ENCODE measurements at regions not wholly inside any gene's neighbourhood (a gene's known extent, or its start where the extent isn't known, plus 50 kb on each side); places are given as distances from the start of the nearest gene placed in this dataset.
A peak's percentile ranks its signal among the peaks of the same experiment; 100 is the strongest.

GRCh38 chr2:64307421-64307820, 146.5 kb upstream of the LGALSL start:
- H4K20me1 ChIP-seq (ENCODE audit: insufficient read depth, low read length), result no peaks in the 10 kb centered on the region
- no peaks in the 10 kb centered on the region for H3K79me2 ChIP-seq (ENCODE audit: insufficient read depth, low read length)
- Mint-ChIP-seq H3K9me3 (peaks cover 0 to 7% (median 0%) of the 10 kb centered on the region in 7 donors), H3K4me1 (peaks cover 12% of the 10 kb centered on the region), H3K36me3 (no peaks in the 10 kb centered on the region), H3K4me3 (no peak overlapping the region), H3K27ac (no peak overlapping the region), H3K27me3 (ENCODE audit: low read depth in 3 of 3) (peaks cover 0 to 6% (median 3%) of the 10 kb centered on the region in 3 donors)
- no peaks in the 10 kb centered on the region for H3K9me3 ChIP-seq (replicated peaks in 1 of 2; ENCODE audit: control insufficient read depth in 1 of 2, insufficient read depth in 1 of 2, low read length in 2 of 2)
- no peak overlapping the region for H3K4me3 ChIP-seq (replicated peaks in 1 of 3; ENCODE audit: low read depth in 2 of 3, low read length in 3 of 3)
- no peak overlapping the region for H3K9ac ChIP-seq (ENCODE audit: insufficient read depth, low read length, poor library complexity, severe bottlenecking)
- H3K36me3 ChIP-seq (replicated peaks in 1 of 2; ENCODE audit: control insufficient read depth in 1 of 2, insufficient read depth in 2 of 2, low read length in 2 of 2), result no peaks in the 10 kb centered on the region
- no peaks in the 10 kb centered on the region for H3K27me3 ChIP-seq (ENCODE audit: control insufficient read depth in 2 of 2, insufficient read depth in 2 of 2, low read length in 2 of 2)
- H3K27ac ChIP-seq (ENCODE audit: low read depth in 1 of 2, low read length in 2 of 2), result no peak overlapping the region
- DNase-seq, result no peak
- no peak overlapping the region for H3K4me2 ChIP-seq (replicated peaks; ENCODE audit: extremely low read depth, low read length, poor library complexity, severe bottlenecking)
- no peak for TF ChIP-seq CTCF (IDR thresholded peaks at IDR 0.05)
- 89% methylated on average over 3 of the region's 5 CpGs for WGBS (ENCODE audit: insufficient coverage)
- H3K4me1 ChIP-seq (ENCODE audit: control insufficient read depth in 1 of 2, insufficient read depth in 2 of 2, low read length in 2 of 2), result peaks cover 4 to 5% of the 10 kb centered on the region in 2 donors
- no peak overlapping the region for H2AFZ ChIP-seq (ENCODE audit: insufficient read depth, low read depth, low read length, poor library complexity, severe bottlenecking)
- intact Hi-C loops (cut with micrococcal nuclease), result no loop called here

DNA sequence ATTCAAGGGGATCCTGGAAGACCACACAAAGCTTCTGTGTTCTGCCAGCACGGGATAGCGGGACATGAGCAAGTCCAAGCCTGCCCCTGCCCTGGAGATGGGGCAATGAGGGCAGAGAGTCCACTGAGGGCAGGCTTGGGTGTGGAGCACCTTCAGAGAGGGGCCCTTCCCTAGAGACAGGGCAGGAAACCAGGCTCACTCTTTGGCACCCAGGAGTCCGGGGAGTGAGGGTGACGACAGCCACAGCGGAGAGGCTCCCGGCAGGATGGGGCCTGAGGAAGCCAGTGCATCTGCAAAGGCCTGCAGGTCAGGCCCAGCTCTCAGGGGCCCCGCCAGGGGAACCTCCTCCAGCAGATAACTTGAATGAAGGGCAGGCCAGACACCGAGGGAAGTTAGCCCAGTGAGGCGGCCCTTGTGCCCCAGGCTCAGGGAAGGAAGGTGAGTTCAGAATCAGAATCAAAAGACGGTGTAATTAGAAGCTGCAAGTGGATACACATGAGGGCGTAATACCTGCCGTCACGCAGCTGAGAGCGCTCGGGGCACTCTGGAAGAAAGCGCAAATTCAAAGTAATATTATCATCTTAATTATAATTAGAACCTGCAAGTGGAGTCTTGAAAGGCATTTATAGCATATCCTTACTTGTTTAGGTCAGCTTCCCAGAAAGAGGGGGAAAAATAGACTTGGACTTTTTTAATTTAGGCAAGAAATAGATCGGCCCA, 142.6 kb upstream of the LGALSL start:
- Mint-ChIP-seq H3K4me3 (no peak overlapping the region), H3K4me1 (peaks cover 16% of the 10 kb centered on the region), H3K36me3 (no peaks in the 10 kb centered on the region), H3K27ac (peak overlapping the region in 2 of 7 donors; percentile 27 to 48), H3K9me3 (no peaks in the 10 kb centered on the region), H3K27me3 (ENCODE audit: low read depth in 3 of 3) (peaks cover 0 to 8% (median 2%) of the 10 kb centered on the region in 3 donors)
- no peaks in the 10 kb centered on the region for H4K20me1 ChIP-seq (ENCODE audit: insufficient read depth, low read length)
- no peaks in the 10 kb centered on the region for H3K36me3 ChIP-seq (replicated peaks in 1 of 2; ENCODE audit: control insufficient read depth in 1 of 2, insufficient read depth in 2 of 2, low read length in 2 of 2)
- no peak overlapping the region for H3K4me3 ChIP-seq (replicated peaks in 1 of 3; ENCODE audit: low read depth in 2 of 3, low read length in 3 of 3)
- no peak overlapping the region for H3K4me2 ChIP-seq (replicated peaks; ENCODE audit: extremely low read depth, low read length, poor library complexity, severe bottlenecking)
- H3K9me3 ChIP-seq (replicated peaks in 1 of 2; ENCODE audit: control insufficient read depth in 1 of 2, insufficient read depth in 1 of 2, low read length in 2 of 2), result no peaks in the 10 kb centered on the region
- no peak overlapping the region for H3K27ac ChIP-seq (ENCODE audit: low read depth in 1 of 2, low read length in 2 of 2)
- intact Hi-C loops (cut with micrococcal nuclease), result no loop called here
- no peak for DNase-seq
- WGBS (ENCODE audit: insufficient coverage), result 89% methylated on average over 11 of the region's 17 CpGs
- H2AFZ ChIP-seq (ENCODE audit: insufficient read depth, low read depth, low read length, poor library complexity, severe bottlenecking), result peak overlapping the region; percentile 17
- TF ChIP-seq CTCF (IDR thresholded peaks at IDR 0.05), result no peak
- H3K9ac ChIP-seq (ENCODE audit: insufficient read depth, low read length, poor library complexity, severe bottlenecking), result no peak overlapping the region
- H3K79me2 ChIP-seq (ENCODE audit: insufficient read depth, low read length), result no peaks in the 10 kb centered on the region
- H3K27me3 ChIP-seq (ENCODE audit: control insufficient read depth in 2 of 2, insufficient read depth in 2 of 2, low read length in 2 of 2), result no peaks in the 10 kb centered on the region
- peaks cover 7 to 8% of the 10 kb centered on the region in 2 donors for H3K4me1 ChIP-seq (ENCODE audit: control insufficient read depth in 1 of 2, insufficient read depth in 2 of 2, low read length in 2 of 2)
